KBM-7 (cell line): ENCODE measurements at regions not wholly inside any gene's neighbourhood (a gene's known extent, or its start where the extent isn't known, plus 50 kb on each side); places are given as distances from the start of the nearest gene placed in this dataset.
"Not testable (repeated sequence)": the region's sequence is repeated elsewhere in the genome, so short reads cannot be mapped to it uniquely, and the experiment has no call there.

Source experiments
- DNase-seq: peaks from one replicate; pipeline ENCODE4 v3.0.0-alpha.2; 2015
- in situ Hi-C: fragments of 300-500 bp; cut with MboI; formaldehyde crosslinking; loops from 2 replicates; pipeline ENCODE4 v1.14.3; 2020; ENCODE audit warnings: low sequenced_read_pairs, low pct_unique_long_range_greater_than_20kb, mixed read lengths

DNA sequence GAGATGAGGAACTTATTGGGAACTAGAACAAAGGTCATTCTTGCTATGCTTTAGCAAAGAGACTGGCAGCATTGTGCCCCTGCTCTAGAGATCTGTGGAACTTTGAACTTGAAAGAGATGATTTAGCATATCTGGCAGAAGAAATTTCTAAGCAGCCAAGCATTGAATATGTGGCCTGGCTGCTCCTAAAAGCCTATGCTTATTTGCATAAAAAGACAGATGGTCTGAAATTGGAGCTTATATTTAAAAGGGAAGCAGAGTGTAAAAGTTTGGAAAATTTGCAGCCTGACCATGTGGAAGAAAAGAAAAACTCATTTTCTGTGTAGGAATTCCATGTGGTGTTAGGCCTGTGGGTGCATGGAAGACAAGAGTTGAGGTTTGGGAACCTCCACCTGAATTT lies 647.5 kb downstream of the MATN1 start:
- in situ Hi-C loops, DNase-seq: not testable (repeated sequence)

DNA sequence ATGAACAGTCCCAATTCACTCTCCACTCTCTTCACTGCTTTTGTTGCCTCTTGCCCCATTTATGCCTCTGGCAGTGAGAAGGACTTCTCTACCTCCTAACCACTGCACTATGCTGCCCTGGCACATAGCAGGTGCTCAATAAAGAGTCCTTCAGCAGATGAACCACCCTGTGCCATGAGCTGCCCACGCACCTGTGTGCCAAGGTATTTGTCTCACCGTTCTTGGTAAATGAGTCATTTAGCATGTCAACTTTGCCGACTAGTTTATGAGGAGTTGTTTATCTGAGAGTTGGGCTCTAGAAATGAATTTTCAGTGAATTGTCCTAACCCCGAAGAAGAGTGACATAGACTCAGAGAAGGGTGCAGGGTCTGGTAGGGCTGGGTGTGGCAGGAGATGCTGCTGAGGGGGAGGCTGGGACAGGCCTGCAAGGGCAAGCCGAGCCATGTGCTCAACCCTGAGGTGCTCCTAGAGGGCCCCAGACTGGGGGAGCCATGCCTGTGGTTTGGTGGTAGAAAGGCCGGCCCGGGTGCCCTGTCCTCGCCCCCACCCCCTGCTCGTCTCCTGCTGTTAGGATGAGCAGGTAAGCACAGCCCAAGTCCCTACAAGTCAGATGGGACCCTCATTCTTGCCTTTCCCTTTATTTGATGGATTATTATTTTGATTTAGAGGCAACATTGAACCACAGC lies 654.5 kb downstream of the MATN1 start:
- in situ Hi-C loops, result no loop called here

GRCh38 chr1:30064547-30064946 lies 658.8 kb downstream of the MATN1 start:
- DNase-seq, result no peak
- in situ Hi-C loops, result no loop called here

More for the DNA sequence above, 654.5 kb downstream of the MATN1 start:
- no peak for DNase-seq

- DNase-seq, result no peak
- in situ Hi-C loops, result no loop called here
These were observed 659.6 kb downstream of the MATN1 start for GRCh38 chr1:30063621-30064280.

- in situ Hi-C loops, result no loop called here
- peak; percentile 12 for DNase-seq
These were observed 661.8 kb downstream of the MATN1 start for GRCh38 chr1:30061292-30062220.

DNA sequence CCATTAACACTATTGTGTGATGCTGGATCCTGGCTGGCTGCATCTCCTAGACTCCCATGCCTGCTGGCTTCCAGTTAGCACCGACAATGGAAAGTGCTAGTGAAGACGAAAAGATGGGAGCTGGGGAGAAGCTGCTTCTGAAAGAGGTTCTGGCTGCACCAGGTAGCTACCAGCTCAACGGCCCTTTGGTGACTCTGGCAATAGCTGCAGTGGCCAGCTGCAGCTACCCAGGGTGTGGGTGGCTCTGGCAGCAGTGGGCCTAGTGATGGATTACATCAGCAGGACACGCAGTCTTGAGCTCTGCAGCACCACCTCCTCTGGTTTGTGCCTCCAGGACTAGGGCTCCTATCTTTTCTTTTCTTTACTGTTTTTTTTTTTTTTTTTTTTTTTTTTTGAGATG lies 662.6 kb downstream of the MATN1 start:
- in situ Hi-C loops, result no loop called here
- DNase-seq, result no peak

GRCh38 chr1:30058970-30059369 lies 664.4 kb downstream of the MATN1 start:
- DNase-seq, result no peak
- in situ Hi-C loops, result no loop called here

- in situ Hi-C loops, result no loop called here
- no peak for DNase-seq
These were observed 669.3 kb downstream of the MATN1 start for GRCh38 chr1:30054126-30054525.

DNA sequence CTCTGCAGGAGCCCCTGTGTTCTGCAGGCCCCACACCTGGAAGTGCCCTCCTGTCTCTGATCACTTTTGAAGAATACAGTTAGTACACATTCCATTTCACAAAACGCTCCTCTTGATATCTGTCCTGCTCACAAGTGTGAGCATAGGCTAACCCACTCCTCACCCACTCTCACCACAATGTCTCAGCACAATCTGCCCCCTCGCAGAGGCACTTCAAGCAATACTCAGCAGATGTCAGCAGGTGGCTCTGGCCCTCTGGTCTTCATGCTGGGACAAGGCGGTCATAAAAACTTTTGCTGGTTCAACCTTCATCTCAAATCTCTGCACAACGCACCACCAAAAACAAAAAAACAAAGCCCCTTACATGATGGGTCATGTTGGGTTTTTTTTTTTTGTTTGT lies 671.2 kb downstream of the MATN1 start:
- no peak for DNase-seq
- in situ Hi-C loops, result no loop called here

DNA sequence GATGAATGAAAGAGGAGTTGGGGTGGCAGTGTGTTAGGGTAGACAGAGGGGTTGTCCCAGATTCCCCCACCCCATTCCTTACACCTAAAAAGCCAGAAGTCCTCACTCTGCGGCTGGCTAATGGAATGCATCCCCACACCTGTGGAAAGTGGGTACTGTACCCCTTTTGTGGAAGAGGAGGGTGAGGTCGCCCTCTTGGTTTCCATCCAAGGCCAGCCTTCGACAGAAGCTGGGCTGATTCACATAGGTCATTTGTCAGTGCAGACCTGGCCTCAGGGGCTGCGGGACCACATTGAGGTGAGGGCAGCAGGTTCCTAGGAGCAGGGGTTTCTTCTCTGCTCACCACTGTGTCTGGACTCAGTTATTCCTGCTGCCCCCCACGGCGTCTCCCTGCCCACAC lies 671.6 kb downstream of the MATN1 start:
- in situ Hi-C loops, result no loop called here
- no peak for DNase-seq

DNA sequence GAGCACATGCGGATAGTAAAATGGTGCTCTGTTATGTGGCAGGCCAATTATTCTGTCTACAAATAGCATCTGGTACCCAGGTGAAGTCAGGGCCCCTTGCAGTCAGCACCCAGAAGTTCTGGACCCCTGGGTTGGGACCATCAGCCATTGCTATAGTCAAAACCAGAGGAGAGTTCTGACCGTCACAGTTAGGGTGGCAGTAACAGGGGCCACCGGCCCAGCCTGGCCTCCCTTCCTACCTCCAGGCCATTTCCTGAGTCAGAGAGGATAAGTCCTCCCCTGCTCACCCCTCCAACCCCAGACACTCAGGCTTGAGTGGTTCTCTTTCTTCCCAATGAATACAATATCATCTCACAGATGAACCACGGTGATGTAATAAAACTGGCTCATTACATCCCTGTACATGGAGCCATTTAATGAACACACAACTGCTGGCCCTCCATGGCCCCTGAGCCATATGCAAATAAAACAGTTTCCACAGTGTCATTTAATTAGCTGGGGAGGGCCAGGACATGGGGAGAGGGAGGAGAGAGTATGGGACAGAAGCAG lies 673.6 kb downstream of the MATN1 start:
- no peak for DNase-seq
- in situ Hi-C loops, result no loop called here

DNA sequence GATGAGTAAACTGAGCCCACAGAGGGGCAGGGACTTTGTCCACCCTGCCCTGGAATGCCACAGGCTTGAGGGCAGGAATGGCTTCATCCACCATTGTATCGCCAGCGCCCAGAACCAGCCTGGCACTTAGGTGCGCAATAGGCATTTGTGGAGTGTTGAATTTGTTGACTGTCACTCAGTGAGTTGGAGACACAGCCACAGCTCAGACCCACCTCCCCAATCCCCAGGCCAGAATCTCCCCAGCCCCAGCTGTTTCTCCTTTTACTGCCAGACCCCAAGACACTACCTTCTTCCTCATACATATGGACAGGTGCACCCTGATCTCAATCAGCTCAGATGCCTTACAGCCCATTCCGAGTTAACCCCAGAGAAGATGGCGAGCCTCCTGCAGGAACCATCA lies 674.5 kb downstream of the MATN1 start:
- in situ Hi-C loops, result no loop called here
- DNase-seq, result no peak

GRCh38 chr1:30047576-30047975 lies 675.8 kb downstream of the MATN1 start:
- no peak for DNase-seq
- in situ Hi-C loops, result no loop called here

- in situ Hi-C loops, result no loop called here
- DNase-seq, result no peak
These were observed 676.6 kb downstream of the MATN1 start for GRCh38 chr1:30046751-30047150.

GRCh38 chr1:30045304-30046090 lies 677.9 kb downstream of the MATN1 start:
- in situ Hi-C loops, result no loop called here
- no peak for DNase-seq

GRCh38 chr1:30044656-30045144 lies 678.7 kb downstream of the MATN1 start:
- in situ Hi-C loops, result no loop called here
- no peak for DNase-seq

- in situ Hi-C loops, result no loop called here
- DNase-seq, result no peak
These were observed 679.5 kb downstream of the MATN1 start for GRCh38 chr1:30043731-30044408.

- DNase-seq, result no peak
- in situ Hi-C loops, result no loop called here
These were observed 680.1 kb downstream of the MATN1 start for GRCh38 chr1:30043256-30043655.
